ENCODE measurements at regions not wholly inside any gene's neighbourhood (a gene's known extent, or its start where the extent isn't known, plus 50 kb on each side); places are given as distances from the start of the nearest gene placed in this dataset.

- TF ChIP-seq CTCF (IDR thresholded peaks at IDR 0.05): no peak
- TF ChIP-seq POLR2A (IDR thresholded peaks at IDR 0.05): no peak
These were observed 71.6 kb downstream of the NENF start for GRCh38 chr1:212504171-212504803.
